NCI-H1048 (cell line): ENCODE measurements at regions not wholly inside any gene's neighbourhood (a gene's known extent, or its start where the extent isn't known, plus 50 kb on each side); places are given as distances from the start of the nearest gene placed in this dataset.
"Not testable (repeated sequence)": the region's sequence is repeated elsewhere in the genome, so short reads cannot be mapped to it uniquely, and the experiment has no call there.

ENCODE experiments used
- DNase-seq: peaks from one replicate; lab custom pipeline; 2025; lab: John Stamatoyannopoulos, UW

DNA sequence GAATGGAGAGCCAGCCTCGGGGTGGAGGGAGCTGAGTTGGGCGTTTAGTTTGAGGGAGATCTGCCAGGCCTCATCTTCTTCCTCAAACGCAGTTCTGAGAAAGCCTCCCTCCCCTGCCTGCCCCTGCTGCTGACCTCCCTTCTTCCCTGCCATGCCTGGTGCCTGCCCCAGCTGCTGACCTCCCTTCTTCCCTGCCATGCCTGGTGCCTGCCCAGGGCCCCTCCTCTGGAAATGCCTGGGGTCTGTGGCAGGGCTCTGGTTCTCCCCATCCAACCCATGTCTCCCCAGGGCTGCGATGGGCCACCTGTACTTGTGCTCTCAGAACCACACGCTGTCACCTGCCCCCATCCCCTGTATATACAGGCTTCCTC is 114.6 kb downstream of the VEGFA start:
- DNase-seq = no peak

DNA sequence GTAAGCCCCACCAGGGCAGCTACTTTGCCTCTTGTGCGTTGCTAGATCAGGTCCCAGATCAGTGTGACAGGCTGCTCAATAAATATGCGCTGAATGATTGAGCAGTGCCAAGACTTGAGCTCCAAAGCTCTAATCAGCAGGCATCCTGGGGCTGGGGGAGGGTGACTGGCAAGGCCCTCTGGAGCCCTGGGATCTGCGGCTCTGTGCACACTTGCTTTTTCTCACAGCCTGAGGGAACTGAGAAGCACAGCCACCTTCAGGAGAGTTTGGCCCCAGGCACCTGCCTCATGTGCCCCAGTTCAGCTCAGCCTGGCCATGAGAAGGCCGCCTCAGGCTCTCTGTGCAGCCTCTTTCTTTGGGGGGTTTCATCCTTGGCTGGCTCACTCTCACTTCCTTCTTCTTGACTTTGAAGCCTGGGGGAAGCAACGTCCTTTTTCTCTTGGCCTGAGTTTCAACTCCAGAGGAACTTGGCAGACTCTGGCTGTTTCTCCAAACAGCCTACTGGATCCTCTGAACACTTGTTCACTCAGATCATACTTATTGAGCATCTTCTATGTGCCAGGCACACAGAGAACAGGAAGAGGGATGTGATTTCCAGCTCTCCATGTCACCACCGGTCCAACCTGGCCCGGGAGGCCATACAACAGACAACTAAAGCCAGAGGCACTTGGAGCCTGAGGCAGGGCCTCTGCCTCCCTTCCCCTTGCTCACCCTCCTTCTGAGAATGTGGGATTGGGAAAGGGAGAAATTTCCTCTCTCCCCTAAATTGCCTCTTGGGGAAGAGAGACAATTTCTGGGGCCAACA is 114.0 kb downstream of the VEGFA start:
- no peak for DNase-seq

DNA sequence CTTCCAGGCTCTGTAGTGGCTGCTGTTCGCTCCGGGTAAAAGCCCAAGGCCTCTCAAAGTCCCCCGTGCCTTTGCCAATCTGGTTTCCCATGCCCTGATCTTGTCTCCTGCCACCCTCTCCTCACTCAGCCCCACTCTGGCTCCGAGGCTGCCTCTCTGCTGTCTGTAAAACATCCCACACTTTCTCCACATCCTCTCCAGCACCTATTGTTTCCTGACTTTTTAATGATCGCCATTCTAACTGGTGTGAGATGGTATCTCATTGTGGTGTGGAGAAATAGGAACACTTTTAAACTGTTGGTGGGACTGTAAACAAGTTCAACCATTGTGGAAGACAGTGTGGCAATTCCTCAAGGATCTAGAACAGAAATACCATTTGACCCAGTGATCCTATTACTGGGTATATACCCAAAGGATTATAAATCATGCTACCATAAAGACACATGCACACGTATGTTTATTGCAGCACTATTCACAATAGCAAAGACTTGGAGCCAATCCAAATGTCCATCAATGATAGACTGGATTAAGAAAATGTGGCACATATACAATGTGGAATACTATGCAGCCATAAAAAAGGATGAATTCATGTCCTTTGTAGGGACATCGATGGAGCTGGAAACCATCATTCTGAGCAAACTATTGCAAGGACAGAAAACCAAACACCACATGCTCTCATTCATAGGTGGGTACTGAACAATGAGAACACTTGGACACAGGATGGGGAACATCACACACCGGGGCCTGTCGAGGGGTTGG is 112.9 kb downstream of the VEGFA start:
- not testable (repeated sequence) for DNase-seq

DNA sequence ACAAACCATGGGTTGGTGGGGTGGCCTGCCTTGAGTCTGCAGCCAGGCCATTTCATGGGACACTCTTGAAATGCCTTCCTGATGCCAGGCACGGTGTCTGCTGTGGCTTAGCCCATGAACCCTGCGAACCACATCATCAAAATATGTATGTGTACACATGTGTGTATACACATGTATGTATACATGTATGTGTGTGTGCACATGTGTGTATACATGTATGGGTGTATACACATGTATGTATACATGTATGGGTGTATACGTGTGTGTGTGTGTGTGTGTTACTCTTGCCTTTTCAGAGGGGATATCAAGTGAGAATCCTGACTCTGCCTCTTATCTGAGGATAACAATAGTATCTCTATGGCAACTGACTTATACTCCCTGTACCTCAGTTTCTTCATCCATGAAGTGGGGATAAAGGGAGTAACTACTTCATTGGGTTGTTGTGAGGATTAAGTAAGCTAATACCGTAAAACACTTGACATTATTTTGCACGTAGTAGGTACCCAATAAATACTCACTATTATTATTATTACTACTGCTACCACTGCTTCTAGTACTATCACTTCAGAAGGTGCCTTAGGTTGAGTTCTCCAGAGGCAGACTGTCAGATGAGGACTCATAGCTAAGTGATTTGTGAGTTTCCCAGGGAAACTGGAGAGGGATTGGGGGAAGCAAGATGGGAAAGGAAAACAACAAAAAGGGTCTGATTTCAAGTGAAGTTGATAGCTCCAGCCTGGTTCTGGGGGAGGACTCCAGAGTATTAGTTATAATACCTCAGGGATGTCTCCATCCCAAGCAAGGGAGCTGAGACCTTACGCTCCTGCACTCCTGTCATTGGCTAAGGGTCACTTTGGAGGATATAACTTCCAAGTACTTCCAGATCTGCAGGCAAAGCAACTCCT is 110.5 kb downstream of the VEGFA start:
- DNase-seq = no peak

DNA sequence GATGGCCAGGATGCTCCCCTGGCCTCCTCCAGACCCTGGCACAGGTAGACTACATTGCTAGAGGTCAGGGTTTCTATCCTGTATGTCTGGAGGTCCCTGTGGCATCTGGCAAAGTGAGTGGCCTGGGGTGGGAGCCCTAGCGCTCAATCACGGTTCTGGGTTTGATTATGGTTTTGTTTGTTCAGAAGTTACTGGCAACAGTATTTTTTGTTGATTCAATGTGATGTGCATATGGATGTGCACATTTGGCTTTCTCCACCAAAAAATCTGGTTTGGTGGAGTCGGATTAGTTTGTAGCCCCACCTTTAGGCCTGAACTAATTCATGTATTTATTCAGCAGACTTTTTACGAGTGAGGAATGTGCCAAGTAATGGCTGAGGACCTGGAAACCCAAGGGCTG is 109.7 kb downstream of the VEGFA start:
- no peak for DNase-seq

DNA sequence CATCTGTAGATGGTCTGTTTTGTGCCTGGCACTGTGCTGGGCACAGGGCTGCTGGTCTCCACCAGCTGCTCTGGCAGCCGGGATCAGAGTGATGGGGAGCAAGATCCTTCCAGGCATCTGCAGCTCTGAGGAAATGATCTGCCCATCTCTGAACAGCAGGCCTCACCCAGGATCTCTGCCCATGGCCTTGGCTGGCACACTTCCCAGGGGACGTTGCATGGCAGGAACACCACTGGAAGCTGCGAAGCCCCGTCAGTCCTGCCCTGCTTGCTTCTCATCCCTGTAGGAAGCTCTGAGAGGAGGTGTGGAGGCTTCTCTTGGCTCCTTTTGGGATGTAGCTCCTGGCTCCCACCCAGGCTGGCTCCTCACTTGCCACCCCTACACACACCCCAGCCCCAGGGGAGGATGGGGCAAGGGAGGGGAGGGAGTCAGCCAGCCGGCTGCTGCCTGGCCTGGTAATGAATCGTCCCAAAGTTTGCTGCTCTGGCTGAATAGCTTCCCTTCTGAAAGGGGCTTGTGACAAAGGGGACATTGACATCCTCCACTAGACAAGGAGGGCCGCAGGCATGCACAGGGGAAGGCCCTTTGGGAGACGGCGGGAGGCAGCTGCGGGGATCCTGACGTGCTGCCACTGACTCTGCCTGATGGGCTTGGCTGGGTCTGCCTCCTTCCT is 108.9 kb downstream of the VEGFA start:
- no peak for DNase-seq

DNA sequence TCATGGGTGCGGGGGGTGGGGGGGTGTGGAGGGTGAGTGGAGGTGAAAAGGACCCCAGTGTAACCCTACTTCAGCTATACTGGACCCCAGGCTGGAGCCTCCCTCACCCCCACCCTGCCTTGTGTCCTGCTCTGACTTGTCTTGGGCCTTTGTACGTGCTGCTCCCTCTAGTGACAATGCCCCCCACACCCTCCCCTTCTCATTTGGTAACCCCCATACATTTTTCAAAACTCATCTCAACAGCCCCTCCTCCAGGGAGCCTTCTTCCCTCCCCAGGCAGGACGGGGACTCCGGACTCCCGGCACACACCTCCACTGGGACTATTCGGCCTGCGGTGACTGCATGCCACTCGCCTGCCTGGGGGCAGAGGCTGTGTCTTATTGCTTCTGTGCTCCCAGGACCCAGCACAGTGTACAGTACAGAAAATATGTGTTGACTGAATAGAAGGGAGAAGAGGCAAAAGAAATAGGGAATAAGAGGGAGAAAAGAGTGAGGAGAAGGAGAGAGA is 108.2 kb downstream of the VEGFA start:
- DNase-seq = no peak

DNA sequence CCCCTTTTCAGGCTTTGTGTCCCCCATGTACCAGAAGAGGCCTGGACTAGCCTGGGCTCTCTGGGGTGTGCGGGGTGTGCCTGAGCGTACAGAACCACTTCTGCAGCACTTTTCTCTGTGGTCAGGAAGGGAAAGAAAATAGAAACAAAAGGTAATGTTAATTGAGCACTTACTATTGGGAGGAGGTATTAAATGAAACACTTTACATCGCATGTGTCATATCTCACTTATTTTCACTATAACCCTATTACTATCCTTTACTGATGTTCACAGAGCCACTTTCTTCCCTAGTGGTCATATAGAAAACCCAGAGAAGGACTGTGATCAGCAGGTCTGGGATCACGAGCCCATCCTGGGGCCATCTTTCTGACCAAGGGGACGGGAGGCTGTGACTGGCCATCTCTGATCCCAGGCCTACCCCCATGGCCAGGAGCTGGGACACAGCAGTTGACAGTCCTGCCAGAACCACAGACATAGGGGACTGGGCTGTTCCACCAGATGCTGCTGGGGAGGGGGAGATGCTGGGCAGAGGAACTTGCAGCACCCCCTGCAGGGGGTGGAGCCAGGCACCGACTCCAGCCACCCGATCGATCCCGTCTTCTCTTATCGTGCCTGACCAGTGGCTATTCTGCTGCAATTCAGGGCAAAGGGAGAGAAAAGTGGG is 107.6 kb downstream of the VEGFA start:
- no peak for DNase-seq

DNA sequence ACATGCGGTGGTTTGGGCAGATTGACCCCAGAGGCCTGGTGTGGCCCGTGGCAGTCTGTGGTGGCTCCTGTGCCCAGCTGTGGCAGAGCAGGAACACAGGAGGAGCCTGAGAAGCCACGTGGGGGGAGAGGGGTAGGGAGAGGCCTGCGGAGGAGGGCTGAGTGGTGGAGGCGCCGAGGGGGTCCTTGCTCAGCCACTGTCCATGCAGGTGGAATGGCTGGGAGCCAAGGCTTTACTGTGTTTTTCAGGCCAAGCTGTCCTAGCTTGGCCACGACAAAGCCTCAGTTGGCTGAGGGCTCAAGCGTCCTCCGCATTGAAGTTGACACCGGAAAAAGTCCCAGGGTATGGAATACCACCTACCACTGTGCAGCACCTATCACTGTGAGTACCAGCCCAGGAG is 107.0 kb downstream of the VEGFA start:
- no peak for DNase-seq

DNA sequence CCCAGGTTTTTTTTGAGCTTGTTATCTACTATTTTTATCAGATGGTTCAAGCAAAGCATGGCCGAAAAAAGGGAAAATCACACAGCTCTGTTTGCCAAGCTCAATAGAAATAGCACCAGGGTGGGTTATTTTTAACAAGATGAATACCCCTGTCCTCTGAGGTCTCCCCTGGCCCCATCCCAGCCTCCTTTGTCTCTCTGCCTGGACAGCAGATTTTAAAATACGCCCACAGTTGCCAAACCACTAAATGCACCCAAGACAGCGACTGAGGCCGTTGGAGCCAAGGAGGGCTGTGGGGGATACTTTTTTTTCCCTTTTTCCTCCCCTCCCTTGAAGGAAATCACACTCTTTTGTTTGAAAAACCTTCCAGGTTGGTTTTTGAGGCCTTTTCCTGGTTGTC is 106.6 kb downstream of the VEGFA start:
- no peak for DNase-seq

DNA sequence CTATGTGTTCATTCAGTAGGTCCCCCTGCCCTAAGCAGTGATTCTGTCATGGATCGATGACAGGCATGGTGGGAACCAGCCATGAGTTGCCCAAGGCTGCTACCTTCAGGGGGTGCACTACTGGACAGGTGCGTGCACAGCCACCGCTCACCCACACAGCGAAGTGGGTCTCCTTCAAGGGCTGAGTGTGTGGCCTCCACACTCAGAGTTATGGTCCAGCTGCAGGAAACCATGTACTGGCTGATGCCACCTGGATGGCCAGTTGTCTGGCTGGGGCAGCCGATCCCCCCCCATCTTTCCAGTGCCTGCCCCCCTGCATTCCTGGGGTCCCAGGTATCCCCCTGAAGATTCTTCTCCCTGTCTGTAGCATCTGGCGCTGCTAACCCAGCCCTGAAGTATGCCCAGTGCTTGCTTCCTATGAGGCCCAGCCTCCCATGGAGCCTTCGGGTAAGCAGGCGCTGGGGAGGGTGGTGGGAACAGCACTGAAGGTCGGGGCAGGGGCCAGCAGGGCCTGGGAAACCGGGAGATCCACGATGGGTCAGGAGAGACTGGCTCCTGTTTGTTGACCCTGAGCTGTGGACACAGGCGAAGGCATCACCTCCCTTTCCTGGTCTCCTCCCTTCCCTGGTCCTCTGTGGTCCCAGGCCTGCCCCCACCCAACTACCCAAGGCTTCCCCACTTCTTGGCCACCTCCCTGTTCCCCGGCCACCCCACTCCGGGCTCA is 106.0 kb downstream of the VEGFA start:
- DNase-seq = no peak

DNA sequence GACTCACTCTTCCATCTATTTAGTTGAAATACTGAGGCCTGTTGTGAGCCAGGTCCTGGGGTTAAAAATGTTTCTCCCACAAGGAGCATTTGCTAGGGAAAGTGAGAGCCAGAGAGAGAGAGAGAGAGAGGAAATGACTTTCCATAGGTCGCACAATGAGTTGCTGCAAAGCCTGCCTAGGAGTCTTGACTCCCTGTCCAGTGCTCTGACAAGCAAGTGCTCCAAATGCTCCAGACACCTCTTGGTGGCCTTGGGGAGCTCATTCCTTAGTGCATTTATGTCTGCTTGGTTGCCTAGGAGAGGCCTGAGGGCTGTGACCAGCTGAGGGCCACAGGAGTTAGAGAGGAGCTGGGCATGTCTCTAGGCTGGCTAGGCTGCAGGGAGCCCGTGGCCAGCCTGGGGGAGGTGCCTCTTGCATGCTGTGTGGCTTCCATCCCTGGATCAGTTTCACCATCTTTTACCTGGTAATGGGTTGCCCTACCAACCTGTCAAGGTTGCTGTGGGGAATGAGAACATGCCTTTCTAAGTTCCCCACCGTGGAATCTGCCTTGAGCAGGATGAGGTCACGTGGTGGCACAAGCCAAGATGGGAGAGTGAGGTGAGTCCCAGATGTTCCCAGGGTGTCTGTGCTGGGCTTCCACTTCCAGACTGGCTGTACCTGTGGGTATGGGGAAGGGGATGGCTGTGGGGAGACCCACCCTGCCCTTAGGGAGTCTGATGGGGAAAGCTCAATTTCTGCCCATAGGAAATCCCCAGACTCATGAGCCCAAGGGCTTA is 105.0 kb downstream of the VEGFA start:
- no peak for DNase-seq

DNA sequence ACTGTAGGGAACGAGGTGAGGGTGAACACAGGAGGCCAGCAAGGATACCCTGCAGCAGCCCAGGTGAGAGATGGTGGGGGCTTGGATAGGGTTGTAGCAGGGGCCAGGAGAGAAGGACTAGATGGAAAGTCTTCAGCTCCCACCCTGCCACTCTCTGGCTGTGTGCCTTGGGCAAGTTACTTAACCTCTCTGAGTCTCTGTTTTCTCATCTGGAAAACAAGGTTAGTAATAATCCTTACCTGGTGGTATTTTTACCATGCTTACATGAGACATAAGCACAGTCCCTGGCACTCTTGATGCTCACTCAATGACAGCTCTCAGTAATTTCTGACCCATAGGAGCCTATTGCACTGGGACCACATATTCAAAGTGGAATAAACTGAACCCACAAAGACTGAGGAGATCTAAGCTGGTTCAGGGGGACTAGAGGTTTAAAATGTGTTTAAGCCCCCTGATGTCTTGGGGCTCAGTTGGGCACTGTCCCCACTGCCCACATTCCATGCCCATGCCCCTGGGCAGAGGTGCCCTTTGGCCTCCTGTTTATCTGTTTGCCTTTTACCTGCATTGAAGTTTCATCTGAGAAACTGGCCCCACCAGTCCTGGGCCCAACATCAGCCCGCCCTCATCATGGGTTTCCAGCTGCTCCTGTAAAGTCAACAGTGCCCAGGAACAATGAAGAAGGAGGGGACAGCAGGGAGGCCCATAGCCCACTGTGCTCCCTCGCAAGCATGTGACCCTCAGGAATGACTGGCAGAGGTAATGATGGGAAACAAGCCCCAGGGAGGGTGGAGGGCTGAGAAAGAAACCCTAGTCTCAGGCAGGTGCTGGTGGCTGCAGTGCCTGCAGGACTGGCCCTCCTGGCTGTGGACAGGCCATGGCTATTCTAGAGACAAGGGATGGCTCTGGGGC is 104.0 kb downstream of the VEGFA start:
- no peak for DNase-seq

DNA sequence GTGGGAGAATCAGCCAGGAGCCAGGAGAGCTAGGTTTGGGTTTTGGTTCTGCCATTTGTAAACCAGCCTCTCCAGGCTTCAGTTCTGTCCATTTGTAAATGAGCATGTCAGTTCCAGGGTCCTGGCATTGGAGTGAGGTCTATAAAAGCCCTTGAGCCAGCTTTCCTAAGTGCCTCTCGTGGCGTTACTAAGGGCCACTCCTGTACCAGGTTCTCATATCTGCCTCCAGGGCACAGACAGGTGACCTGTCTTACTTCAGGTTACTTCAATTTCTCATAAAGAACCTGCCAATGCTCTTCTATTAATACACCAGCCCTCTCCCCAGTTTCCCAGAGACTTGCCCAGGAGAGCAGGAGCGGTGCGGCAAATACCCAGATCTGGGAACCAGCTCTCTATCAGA is 101.9 kb downstream of the VEGFA start:
- DNase-seq = no peak

DNA sequence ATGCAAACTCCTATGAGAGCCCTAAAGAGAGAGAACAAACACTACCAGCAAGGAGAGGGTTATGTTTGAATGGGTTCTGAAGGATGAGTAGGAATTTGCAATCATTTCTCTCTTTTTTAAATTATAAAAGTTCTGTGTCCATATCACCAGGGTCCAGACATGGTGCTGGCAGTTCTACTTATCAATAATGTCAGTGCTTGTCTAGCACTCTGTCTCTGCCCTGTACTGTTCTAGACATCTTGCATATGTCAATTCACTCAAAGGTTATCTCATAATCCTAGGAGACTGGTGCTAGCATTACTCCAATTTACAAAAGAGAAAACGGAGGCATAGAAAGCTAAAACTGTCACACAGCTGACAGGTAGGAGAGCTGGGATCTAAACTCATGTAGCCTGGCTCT is 101.3 kb downstream of the VEGFA start:
- DNase-seq = no peak

DNA sequence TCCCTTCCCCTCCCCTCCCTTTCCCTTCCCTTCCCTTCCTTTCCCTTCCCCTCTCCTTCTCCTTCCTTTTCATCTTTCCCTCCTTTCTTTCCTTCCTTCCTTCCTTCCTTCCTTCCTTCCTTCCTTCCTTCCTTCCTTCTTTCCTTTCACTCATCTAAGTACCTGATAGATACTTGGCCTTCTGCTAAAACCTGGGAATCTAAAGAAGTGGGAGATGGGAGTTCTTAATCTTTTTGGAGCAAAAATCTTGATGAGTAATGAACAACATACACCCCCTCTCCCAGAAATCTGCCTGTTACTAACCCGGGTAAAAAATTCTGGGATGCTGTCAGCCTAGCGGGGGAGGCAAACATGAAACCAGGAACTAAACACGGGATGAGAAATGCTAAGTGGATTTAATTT is 100.7 kb downstream of the VEGFA start:
- no peak for DNase-seq

DNA sequence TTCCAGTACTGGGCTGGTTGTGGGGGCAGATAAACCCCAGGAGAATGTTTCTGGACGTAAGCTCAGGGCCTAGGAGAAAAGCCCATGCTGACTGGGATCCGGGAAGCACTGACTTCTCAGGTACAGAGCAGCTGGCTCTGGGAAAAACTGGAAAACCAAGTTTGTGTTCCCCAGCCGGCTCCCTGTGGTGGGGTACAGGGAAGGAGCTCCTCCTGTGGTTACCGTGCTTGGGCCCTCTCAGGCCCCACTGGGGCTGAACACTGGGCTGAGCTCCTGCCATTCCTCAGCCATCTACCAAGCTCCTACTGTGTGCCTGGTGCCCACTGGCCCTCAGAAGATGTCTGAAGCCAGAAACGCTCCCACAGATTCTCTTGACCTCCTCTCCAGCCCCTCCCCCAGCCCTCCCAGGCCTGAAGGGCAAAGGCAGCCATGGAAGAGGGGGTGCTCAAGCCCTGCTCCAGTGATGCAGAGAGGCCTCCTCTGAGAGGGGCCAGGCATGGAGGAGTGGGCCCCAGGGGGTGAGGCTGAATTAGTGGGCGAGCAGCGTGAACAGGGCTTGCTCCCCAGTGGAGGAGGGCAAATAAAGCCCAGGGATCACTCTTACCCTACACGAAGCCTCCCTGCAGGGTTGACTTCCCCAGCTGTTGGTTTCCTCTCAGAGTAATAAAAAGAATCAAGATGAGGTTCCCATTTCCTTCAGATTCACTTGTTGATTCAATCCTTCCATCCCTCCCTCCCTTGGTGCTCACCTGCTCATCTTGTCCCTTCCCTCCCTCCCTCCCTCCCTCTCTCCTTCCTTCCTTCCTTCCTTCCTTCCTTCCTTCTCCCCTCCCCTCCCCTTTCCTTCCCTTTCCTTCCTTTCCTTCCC is 100.0 kb downstream of the VEGFA start:
- no peak for DNase-seq
